ENCODE measurements at regions not wholly inside any gene's neighbourhood (a gene's known extent, or its start where the extent isn't known, plus 50 kb on each side); places are given as distances from the start of the nearest gene placed in this dataset.

- DNase-seq: no peak
Measured at GRCh38 chr5:161115941-161116340, 263.9 kb upstream of the ATP10B start.

DNA sequence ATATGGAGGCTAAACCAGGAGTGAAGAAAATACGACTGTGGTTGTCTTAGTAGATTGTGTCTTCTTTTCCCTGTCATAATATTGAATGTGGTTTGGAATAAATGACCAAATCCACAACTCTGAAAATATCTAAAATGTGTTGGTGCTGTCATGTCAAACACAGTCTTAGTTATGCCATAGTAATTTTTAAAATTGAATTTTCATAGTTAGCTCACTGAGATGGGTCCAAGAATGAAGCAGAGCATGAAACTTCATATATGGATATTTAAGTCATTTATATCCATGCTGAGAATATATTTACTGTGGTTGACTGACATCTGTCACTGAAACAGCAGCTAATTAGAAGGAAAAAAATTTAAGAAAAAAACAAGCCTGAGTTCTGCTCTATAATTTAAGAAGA is 260.4 kb upstream of the ATP10B start:
- no peak for DNase-seq

- no peak for DNase-seq
Measured at GRCh38 chr5:161105525-161105924, 253.5 kb upstream of the ATP10B start.

DNA sequence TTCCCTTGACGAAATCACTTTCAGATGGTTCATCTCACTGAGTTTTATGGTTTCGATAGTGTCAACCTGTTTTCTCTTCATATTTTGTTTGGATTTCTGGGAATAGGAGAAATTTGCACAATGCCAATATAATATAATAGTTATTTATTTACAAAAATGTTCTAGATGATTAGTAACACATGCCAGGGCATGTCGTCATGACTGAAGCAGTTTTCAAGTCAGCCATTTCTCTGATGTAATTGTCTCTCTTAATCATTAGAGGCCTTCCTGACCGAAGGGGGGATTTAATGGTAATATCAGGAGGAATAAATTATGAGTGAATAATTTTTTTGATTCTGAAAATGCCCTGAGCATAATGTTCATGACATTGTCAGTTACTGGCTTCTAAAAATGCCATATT is 246.5 kb upstream of the ATP10B start:
- no peak for DNase-seq

- DNase-seq: no peak
Measured at GRCh38 chr5:161096581-161096980, 244.6 kb upstream of the ATP10B start.

GRCh38 chr5:161095953-161096352 is 243.9 kb upstream of the ATP10B start:
- DNase-seq: no peak

GRCh38 chr5:161094411-161094810 is 242.4 kb upstream of the ATP10B start:
- no peak for DNase-seq

DNA sequence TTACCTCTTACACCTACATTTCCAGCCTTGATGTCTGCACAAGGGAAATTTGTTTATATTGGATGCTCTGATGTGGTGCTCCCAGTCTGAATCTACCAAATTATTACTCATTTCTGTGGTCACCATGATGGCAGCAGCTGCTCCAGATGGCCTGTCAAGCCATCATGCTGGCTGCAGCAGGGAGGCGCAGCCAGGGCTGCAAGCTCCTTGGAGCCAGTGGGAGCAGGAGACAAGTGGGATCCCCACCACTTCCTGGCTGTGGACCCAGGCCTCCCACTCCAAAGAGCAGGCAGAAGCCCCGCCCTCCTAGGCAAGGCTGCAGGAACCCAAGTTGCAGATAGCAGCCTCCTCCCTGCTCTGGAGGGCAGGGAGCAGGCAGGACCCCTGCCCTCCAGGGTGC is 241.1 kb upstream of the ATP10B start:
- DNase-seq: no peak

- DNase-seq: no peak
Measured at GRCh38 chr5:161089569-161089968, 237.6 kb upstream of the ATP10B start.

DNA sequence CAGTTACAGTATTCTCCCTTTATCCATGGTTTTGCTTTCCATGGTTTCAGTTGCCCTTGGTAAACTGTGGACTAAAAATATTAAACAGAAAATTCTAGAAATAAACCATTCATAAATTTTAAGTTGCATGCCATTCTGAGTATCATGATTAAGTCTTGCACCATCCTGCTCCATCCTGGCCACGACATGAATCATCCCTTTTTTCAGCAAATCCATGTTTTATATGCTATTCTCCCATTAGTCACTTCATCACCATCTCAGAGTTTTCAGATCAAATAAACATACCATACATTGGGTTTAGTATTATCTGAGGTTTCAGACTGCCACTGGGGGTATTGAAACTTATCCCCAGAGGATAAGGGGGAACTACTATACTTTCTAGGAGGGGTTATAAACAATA is 234.4 kb upstream of the ATP10B start:
- DNase-seq: no peak

GRCh38 chr5:161085056-161085455 is 233.0 kb upstream of the ATP10B start:
- DNase-seq: no peak

GRCh38 chr5:161084115-161084514 is 232.1 kb upstream of the ATP10B start:
- no peak for DNase-seq

- no peak for DNase-seq
Measured at GRCh38 chr5:161078793-161079192, 226.8 kb upstream of the ATP10B start.

DNA sequence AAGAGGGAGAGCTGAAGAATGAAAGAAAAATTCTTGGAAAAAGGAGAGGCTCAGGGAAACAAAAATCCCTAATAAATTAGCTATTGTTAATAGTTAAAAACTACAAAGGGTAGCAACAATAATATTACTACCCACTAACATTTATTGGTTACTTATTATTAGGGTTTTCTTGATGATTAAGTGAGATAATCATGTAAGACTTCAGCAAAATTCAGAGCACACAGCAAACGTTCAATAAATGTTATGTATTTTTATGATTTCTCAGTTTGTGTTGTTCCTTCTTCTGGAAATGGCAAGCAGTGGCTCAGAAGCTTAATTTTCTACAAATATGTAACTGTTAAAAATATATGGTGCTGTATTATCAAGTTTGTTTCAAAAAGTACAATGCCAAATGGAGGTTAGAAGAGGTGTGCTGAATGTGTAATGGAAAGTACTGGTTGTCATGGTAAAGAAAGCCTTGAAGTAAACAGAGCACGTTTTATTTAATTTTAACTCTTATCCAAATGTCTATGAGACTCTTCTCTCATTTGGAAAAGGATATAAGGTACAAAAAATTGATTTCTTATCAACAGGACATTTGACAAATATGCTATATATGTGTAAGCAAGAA is 226.0 kb upstream of the ATP10B start:
- DNase-seq: no peak

- DNase-seq: no peak
Measured at GRCh38 chr5:161077496-161077895, 225.5 kb upstream of the ATP10B start.

DNA sequence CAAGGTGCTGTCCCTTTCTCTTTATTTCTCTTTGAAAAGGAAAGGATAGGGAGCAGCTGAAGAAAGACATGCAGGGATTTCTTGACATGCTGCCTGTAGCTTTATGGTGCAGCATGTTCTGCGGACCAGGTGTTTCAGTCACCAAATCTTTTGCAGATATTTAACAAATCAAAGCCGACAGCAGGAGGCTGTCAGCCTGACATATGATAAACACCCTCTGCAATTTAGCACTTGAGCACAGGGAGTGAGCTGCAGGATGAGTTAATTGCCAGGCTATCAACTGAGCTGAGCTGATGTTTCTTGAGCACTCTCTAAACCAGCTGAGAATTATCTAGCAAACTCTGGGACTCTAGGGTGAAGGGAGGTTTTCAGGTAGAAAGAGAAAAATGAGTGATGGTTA is 212.8 kb upstream of the ATP10B start:
- peak; percentile 42 for DNase-seq

GRCh38 chr5:161064297-161064696 is 212.3 kb upstream of the ATP10B start:
- no peak for DNase-seq

DNA sequence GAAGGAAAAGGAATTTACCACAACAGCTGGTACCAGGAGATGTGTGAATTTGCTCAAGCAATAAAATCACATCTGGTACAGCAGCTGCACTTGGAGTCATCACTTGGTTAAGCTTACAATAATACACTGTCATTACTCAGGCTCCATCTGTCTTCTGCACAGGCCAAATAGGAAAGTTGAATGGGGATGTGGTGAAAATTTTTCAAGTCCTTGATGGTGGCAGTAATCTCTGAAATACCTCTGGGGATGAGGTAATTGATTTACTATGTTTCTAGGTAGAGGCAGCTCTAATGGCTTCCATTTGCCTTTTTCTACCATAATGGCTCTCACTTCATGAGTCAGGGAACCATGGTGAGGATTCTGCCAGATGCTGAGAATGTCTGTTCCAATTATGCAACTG is 206.8 kb upstream of the ATP10B start:
- peak; percentile 95 for DNase-seq

GRCh38 chr5:161051920-161052500 is 200.0 kb upstream of the ATP10B start:
- no peak for DNase-seq

- no peak for DNase-seq
Measured at GRCh38 chr5:161047024-161047423, 195.0 kb upstream of the ATP10B start.

DNA sequence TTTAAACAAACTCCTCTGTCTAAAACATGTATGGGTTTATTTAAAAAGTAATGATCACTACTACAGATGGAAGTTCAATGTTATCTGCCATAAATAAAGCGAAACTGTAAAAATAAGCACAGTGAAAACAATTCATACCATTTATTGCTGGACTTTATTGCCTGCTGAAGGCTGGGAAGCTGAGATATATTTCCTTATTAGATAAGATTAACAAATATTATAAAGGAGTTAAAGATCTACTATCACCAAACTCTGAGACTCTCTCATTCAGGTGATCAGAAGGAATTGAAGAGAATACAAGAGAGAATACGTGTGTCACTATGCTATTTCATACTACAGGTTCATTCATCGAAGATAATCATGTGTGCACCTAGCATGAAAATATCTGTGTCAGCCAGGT is 190.9 kb upstream of the ATP10B start:
- no peak for DNase-seq

DNA sequence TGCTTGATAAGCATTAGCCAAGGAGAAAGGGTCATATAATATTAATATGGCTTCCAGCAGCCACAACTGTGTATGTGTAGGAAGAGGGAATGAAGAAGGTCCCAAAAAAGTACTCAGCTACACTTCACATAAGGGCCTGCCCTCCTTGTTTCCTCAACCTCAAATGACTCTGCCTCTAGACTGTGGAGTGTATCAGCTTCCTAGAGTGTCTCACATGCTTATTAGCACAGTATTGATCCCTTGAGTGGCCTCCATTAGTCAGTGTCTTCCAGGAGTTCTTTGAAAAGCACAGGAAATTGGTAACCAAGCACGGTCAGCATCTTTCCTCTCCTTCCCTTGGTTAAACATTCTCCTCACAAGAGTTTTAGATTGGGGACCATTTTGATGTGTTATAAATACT is 190.4 kb upstream of the ATP10B start:
- no peak for DNase-seq

DNA sequence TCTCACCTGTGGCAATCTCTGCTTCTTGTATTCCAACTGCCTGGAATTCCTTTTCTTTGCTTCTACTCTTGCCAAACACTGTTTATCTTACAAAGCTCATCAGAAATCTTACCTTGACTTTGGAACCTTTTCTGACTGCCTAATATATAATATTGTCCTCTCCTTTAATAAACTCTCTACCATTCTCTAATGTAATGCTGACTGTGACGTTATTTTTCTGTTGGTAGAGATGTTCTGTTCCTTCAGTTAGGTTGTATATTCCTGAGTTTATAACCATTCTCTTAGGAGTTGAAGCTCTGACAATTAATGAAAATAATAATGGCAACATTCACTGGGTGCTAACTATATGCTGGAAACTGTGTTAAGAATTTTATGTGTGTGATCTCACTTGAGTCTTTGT is 188.8 kb upstream of the ATP10B start:
- DNase-seq: no peak

DNA sequence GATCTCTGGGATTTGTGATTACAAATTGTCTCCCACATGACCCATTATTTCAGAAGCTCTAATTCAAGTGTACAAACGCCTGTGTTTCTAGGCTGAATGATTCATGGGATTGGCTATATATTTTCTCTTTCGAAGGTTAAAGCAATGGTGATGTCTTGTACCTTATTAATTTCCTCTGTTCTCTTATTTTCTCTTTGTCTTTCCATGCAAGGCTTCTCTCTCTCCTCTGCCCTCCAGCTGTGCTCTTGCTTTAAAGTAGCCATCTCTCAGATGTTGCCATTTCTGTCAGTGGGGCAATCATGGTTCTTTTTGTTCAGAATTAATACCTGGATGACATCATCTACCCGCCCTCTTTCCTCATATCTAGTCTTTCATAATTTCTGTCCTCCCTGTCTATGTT is 184.3 kb upstream of the ATP10B start:
- DNase-seq: no peak

DNA sequence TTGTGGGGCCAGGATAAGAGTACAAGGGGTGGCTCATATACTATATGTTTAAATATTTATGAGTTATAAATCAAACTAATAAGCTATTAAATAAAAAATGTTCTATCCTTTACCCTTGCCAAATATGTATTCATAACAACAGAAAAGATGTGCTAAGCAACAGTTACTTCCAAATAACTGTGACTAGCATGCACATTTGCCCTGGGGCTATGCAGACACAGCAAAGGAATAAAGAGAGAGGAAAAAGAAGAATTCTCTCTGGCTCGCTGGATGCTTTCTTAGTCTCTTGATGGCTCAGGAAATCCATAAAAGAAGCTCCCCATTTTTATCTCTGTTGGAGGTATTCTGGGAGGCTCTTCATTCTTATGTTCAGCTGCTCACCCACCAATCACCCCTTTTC is 182.4 kb upstream of the ATP10B start:
- DNase-seq: no peak
